Gastroesophageal sphincter (tissue), 4 donors: ENCODE measurements at regions not wholly inside any gene's neighbourhood (a gene's known extent, or its start where the extent isn't known, plus 50 kb on each side); places are given as distances from the start of the nearest gene placed in this dataset.
A peak's percentile ranks its signal among the peaks of the same experiment; 100 is the strongest.

Experiments used
- ATAC-seq: fragments of 150-250 bp; one replicate; pipeline ENCODE4 v1.9.1; 2016; ENCODE audit warnings: mild to moderate bottlenecking, moderate library complexity
- H3K27ac ChIP-seq, 4 donors: fragments of 200-600 bp; sonication (generic) in 3 of 4; 1 replicate in 3 of 4; 2 replicates in 1 of 4; pipeline ENCODE4 v1.5.1; 2016 to 2019
- H3K27me3 ChIP-seq: fragments of 200-600 bp; sonication (generic); one replicate; pipeline ENCODE4 v1.5.1; 2019
- H3K36me3 ChIP-seq, 2 donors: fragments of 200-600 bp; sonication (generic); one replicate each; pipeline ENCODE4 v1.5.1; 2019; ENCODE audit warnings: control low read depth in 1 of 2
- H3K4me1 ChIP-seq, 3 donors: fragments of 200-600 bp; sonication (generic); 1 replicate in 2 of 3; 2 replicates in 1 of 3; pipeline ENCODE4 v1.5.1; 2016 to 2019; ENCODE audit warnings: control low read depth in 2 of 3
- H3K4me3 ChIP-seq, 2 donors: fragments of 200-600 bp; sonication (generic); one replicate each; pipeline ENCODE4 v1.5.1; 2019; ENCODE audit warnings: mild to moderate bottlenecking in 1 of 2, moderate library complexity in 1 of 2
- H3K9me3 ChIP-seq, 3 donors: fragments of 200-600 bp; sonication (generic); one replicate each; pipeline ENCODE4 v1.5.1; 2017 to 2019; ENCODE audit warnings: control low read depth in 2 of 3
- CTCF ChIP-seq, 4 experiments: fragments of 200-600 bp in 2 of 4; fragments of 450-650 bp in 2 of 4; sonication (generic) in 1 of 4; IDR thresholded peaks; one replicate each; pipeline ENCODE4 v1.5.1; 2017 to 2019; ENCODE audit warnings: antibody characterized with exemption in 4 of 4, mild to moderate bottlenecking in 2 of 4, moderate library complexity in 2 of 4
- EP300 ChIP-seq: sonication (generic); formaldehyde crosslinking; IDR thresholded peaks from one replicate; pipeline ENCODE4 v1.6.1; 2017; ENCODE audit warnings: antibody characterized with exemption, mild to moderate bottlenecking
- POLR2A ChIP-seq, 2 donors: fragments of 450-650 bp; IDR thresholded peaks; one replicate each; pipeline ENCODE4 v1.6.1; 2017; ENCODE audit warnings: antibody characterized with exemption in 2 of 2, mild to moderate bottlenecking in 2 of 2, moderate library complexity in 1 of 2
- POLR2AphosphoS5 ChIP-seq: sonication (generic); formaldehyde crosslinking; IDR thresholded peaks from one replicate; pipeline ENCODE4 v1.6.1; 2017; ENCODE audit warnings: antibody characterized with exemption
- WGBS, 2 donors: methylation state at CpG; one replicate each; pipeline ENCODE4 v1.1.5; 2018; ENCODE audit warnings: low coverage in 1 of 2; 5-methylcytosine and 5-hydroxymethylcytosine counted together

- no peak overlapping the region for H3K27ac ChIP-seq
- H3K4me1 ChIP-seq = no peaks in the 10 kb centered on the region
- ATAC-seq = no peak
- no peak for TF ChIP-seq EP300
- no peak for TF ChIP-seq POLR2A (IDR thresholded peaks at IDR 0.05)
- no peak for TF ChIP-seq CTCF (IDR thresholded peaks at IDR 0.05)
- TF ChIP-seq POLR2AphosphoS5 = no peak
- H3K27me3 ChIP-seq = no peaks in the 10 kb centered on the region
- no peak overlapping the region for H3K4me3 ChIP-seq
- 40 to 100% methylated on average over 1 of the region's 4 CpGs for WGBS, 2 donors
- no peaks in the 10 kb centered on the region for H3K36me3 ChIP-seq
- H3K9me3 ChIP-seq = no peaks in the 10 kb centered on the region
These were observed 182.5 kb downstream of the DRD1 start for GRCh38 chr5:175261526-175261925.

- Histone ChIP-seq H3K4me1 (no peaks in the 10 kb centered on the region), H3K9me3 (no peaks in the 10 kb centered on the region), H3K27ac (no peak overlapping the region), H3K27me3 (no peaks in the 10 kb centered on the region), H3K4me3 (no peak overlapping the region), H3K36me3 (no peaks in the 10 kb centered on the region)
- 32 to 55% methylated on average over 2 to 6 of the region's 6 CpGs for whole genome bisulfite sequencing, 2 donors
- ATAC-seq = no peak
- TF ChIP-seq CTCF (IDR thresholded peaks at IDR 0.05) (no peak), POLR2AphosphoS5 (no peak), EP300 (no peak), POLR2A (IDR thresholded peaks at IDR 0.05) (no peak)
These were observed 182.9 kb downstream of the DRD1 start for GRCh38 chr5:175261037-175261436.

- Histone ChIP-seq H3K4me1 (peaks cover 0 to 16% (median 0%) of the 10 kb centered on the region in 3 donors), H3K9me3 (no peaks in the 10 kb centered on the region), H3K27me3 (no peaks in the 10 kb centered on the region), H3K4me3 (no peak overlapping the region), H3K27ac (no peak overlapping the region), H3K36me3 (no peaks in the 10 kb centered on the region)
- 100% methylated on average over 1 of the region's 1 CpG; no CpG with 5 or more reads in 1 of the 2 donors for WGBS, 2 donors
- ATAC-seq = no peak
- no peak for TF ChIP-seq EP300
These were observed 186.2 kb downstream of the DRD1 start for GRCh38 chr5:175257847-175258194.

- H3K27ac ChIP-seq = no peak overlapping the region
- H3K4me1 ChIP-seq = peaks cover 0 to 16% (median 0%) of the 10 kb centered on the region in 3 donors
- H3K9me3 ChIP-seq = no peaks in the 10 kb centered on the region
- 88 to 90% methylated on average over 3 of the region's 4 CpGs for WGBS, 2 donors
- no peak for ATAC-seq
- H3K36me3 ChIP-seq = no peaks in the 10 kb centered on the region
- no peaks in the 10 kb centered on the region for H3K27me3 ChIP-seq
- no peak overlapping the region for H3K4me3 ChIP-seq
- TF ChIP-seq POLR2AphosphoS5 (no peak), CTCF (IDR thresholded peaks at IDR 0.05) (no peak), EP300 (no peak), POLR2A (IDR thresholded peaks at IDR 0.05) (no peak)
These were observed 186.7 kb downstream of the DRD1 start for GRCh38 chr5:175257128-175257846.

- no peak for ATAC-seq
- TF ChIP-seq POLR2A (IDR thresholded peaks at IDR 0.05) (no peak), POLR2AphosphoS5 (no peak), EP300 (no peak), CTCF (IDR thresholded peaks at IDR 0.05) (no peak)
- Histone ChIP-seq H3K27ac (peak overlapping the region in 1 of 4 donors; percentile 9), H3K4me3 (no peak overlapping the region), H3K4me1 (peaks cover 0 to 16% (median 0%) of the 10 kb centered on the region in 3 donors), H3K36me3 (no peaks in the 10 kb centered on the region), H3K27me3 (no peaks in the 10 kb centered on the region), H3K9me3 (no peaks in the 10 kb centered on the region)
- 13 to 67% methylated on average over 1 of the region's 1 CpG for WGBS, 2 donors
These were observed 189.8 kb downstream of the DRD1 start for GRCh38 chr5:175254155-175254554.
